Gastrocnemius medialis (tissue), 4 donors: ENCODE measurements at regions not wholly inside any gene's neighbourhood (a gene's known extent, or its start where the extent isn't known, plus 50 kb on each side); places are given as distances from the start of the nearest gene placed in this dataset.

Experiments used
- CTCF ChIP-seq, 5 experiments: fragments of 450-650 bp in 3 of 5; fragments of 200-600 bp in 2 of 5; sonication (generic) in 2 of 5; IDR thresholded peaks in 4 of 5; conservative IDR thresholded peaks in 1 of 5; 1 replicate in 4 of 5; 2 replicates in 1 of 5; pipeline ENCODE4 v1.5.1; 2016 to 2019; ENCODE audit warnings: antibody characterized with exemption in 5 of 5, mild to moderate bottlenecking in 3 of 5, moderate library complexity in 3 of 5
- POLR2A ChIP-seq, 2 donors: fragments of 450-650 bp; IDR thresholded peaks; one replicate each; pipeline ENCODE4 v1.6.1; 2017; ENCODE audit warnings: antibody characterized with exemption in 2 of 2, mild to moderate bottlenecking in 2 of 2, moderate library complexity in 2 of 2

GRCh38 chr4:112952313-112952700 lies 97.1 kb upstream of the ANK2 start:
- TF ChIP-seq CTCF (IDR thresholded peaks at IDR 0.05 in 4 of 5, conservative IDR thresholded peaks at IDR 0.05 in 1 of 5) (no peak), POLR2A (IDR thresholded peaks at IDR 0.05) (no peak)
